Parathyroid adenoma (tissue), 2 donors: ENCODE measurements at regions not wholly inside any gene's neighbourhood (a gene's known extent, or its start where the extent isn't known, plus 50 kb on each side); places are given as distances from the start of the nearest gene placed in this dataset.

Source experiments
- H2AFZ ChIP-seq: fragments of 300-600 bp; sonication (generic); one replicate; pipeline ENCODE4 v1.7.0; 2017; ENCODE audit warnings: antibody characterized with exemption, mild to moderate bottlenecking
- H3K27ac ChIP-seq: fragments of 300-600 bp; sonication (generic); one replicate; pipeline ENCODE4 v1.7.0; 2017
- H3K27me3 ChIP-seq: fragments of 300-600 bp; sonication (generic); one replicate; pipeline ENCODE4 v1.7.0; 2017; ENCODE audit warnings: low read length; ENCODE audit not compliant: control insufficient read depth, insufficient read depth
- H3K36me3 ChIP-seq: fragments of 300-600 bp; sonication (generic); one replicate; pipeline ENCODE4 v1.7.0; 2017; ENCODE audit warnings: low read length; ENCODE audit not compliant: control insufficient read depth, insufficient read depth
- H3K4me1 ChIP-seq: fragments of 300-600 bp; sonication (generic); one replicate; pipeline ENCODE4 v1.7.0; 2017; ENCODE audit warnings: control low read depth
- H3K4me2 ChIP-seq: fragments of 300-600 bp; sonication (generic); one replicate; pipeline ENCODE4 v1.7.0; 2017; ENCODE audit warnings: low read length
- H3K4me3 ChIP-seq: fragments of 300-600 bp; sonication (generic); one replicate; pipeline ENCODE4 v1.7.0; 2017; ENCODE audit warnings: low read depth, low read length
- H3K79me2 ChIP-seq: fragments of 300-600 bp; sonication (generic); one replicate; pipeline ENCODE4 v1.7.0; 2017; ENCODE audit warnings: control low read depth
- H3K9ac ChIP-seq: fragments of 300-600 bp; sonication (generic); one replicate; pipeline ENCODE4 v1.7.0; 2017; ENCODE audit warnings: mild to moderate bottlenecking
- H3K9me3 ChIP-seq: fragments of 300-600 bp; sonication (generic); one replicate; pipeline ENCODE4 v1.7.0; 2017; ENCODE audit warnings: low read length; ENCODE audit not compliant: control insufficient read depth
- CTCF ChIP-seq: fragments of 300-600 bp; sonication (generic); IDR thresholded peaks from one replicate; pipeline ENCODE4 v1.7.0; 2017; ENCODE audit warnings: antibody characterized with exemption, mild to moderate bottlenecking
- donor health status: primary hyperparathyroidism.

GRCh38 chr2:228644199-228644598 is 462.7 kb upstream of the SPHKAP start:
- TF ChIP-seq CTCF = no peak

GRCh38 chr2:228642861-228643260 is 461.4 kb upstream of the SPHKAP start:
- H2AFZ ChIP-seq = no peak overlapping the region
- no peak for TF ChIP-seq CTCF
- no peaks in the 10 kb centered on the region for H3K79me2 ChIP-seq
- no peak overlapping the region for H3K4me3 ChIP-seq
- no peaks in the 10 kb centered on the region for H3K27me3 ChIP-seq
- no peaks in the 10 kb centered on the region for H3K36me3 ChIP-seq
- no peak overlapping the region for H3K27ac ChIP-seq
- H3K9me3 ChIP-seq = no peaks in the 10 kb centered on the region
- no peak overlapping the region for H3K9ac ChIP-seq
- H3K4me1 ChIP-seq = no peaks in the 10 kb centered on the region
- H3K4me2 ChIP-seq = no peak overlapping the region

More at GRCh38 chr2:228644199-228644598, 462.7 kb upstream of the SPHKAP start:
- Histone ChIP-seq H3K79me2 (no peaks in the 10 kb centered on the region), H3K27ac (no peak overlapping the region), H3K9me3 (no peaks in the 10 kb centered on the region), H2AFZ (no peak overlapping the region), H3K4me1 (no peaks in the 10 kb centered on the region), H3K36me3 (no peaks in the 10 kb centered on the region), H3K27me3 (no peaks in the 10 kb centered on the region), H3K4me3 (no peak overlapping the region), H3K4me2 (no peak overlapping the region), H3K9ac (no peak overlapping the region)

GRCh38 chr2:228630786-228631185 is 449.3 kb upstream of the SPHKAP start:
- Histone ChIP-seq H3K36me3 (no peaks in the 10 kb centered on the region), H3K4me2 (no peak overlapping the region), H3K9ac (no peak overlapping the region), H3K27ac (no peak overlapping the region), H3K4me1 (no peaks in the 10 kb centered on the region), H3K79me2 (no peaks in the 10 kb centered on the region), H2AFZ (no peak overlapping the region), H3K27me3 (no peaks in the 10 kb centered on the region), H3K9me3 (no peaks in the 10 kb centered on the region), H3K4me3 (no peak overlapping the region)
- TF ChIP-seq CTCF = no peak

GRCh38 chr2:228629251-228629650 is 447.8 kb upstream of the SPHKAP start:
- Histone ChIP-seq H3K4me2 (no peak overlapping the region), H3K4me3 (no peak overlapping the region), H3K36me3 (no peaks in the 10 kb centered on the region), H2AFZ (no peak overlapping the region), H3K27ac (no peak overlapping the region), H3K9me3 (no peaks in the 10 kb centered on the region), H3K9ac (no peak overlapping the region), H3K79me2 (no peaks in the 10 kb centered on the region), H3K27me3 (no peaks in the 10 kb centered on the region), H3K4me1 (no peaks in the 10 kb centered on the region)
- no peak for TF ChIP-seq CTCF

GRCh38 chr2:228628682-228629081 is 447.2 kb upstream of the SPHKAP start:
- Histone ChIP-seq H3K27ac (no peak overlapping the region), H3K4me1 (no peaks in the 10 kb centered on the region), H3K27me3 (no peaks in the 10 kb centered on the region), H3K9me3 (no peaks in the 10 kb centered on the region), H2AFZ (no peak overlapping the region), H3K36me3 (no peaks in the 10 kb centered on the region), H3K9ac (no peak overlapping the region), H3K4me3 (no peak overlapping the region), H3K79me2 (no peaks in the 10 kb centered on the region), H3K4me2 (no peak overlapping the region)
- TF ChIP-seq CTCF = no peak
